ENCODE measurements at regions not wholly inside any gene's neighbourhood (a gene's known extent, or its start where the extent isn't known, plus 50 kb on each side); places are given as distances from the start of the nearest gene placed in this dataset.

DNA sequence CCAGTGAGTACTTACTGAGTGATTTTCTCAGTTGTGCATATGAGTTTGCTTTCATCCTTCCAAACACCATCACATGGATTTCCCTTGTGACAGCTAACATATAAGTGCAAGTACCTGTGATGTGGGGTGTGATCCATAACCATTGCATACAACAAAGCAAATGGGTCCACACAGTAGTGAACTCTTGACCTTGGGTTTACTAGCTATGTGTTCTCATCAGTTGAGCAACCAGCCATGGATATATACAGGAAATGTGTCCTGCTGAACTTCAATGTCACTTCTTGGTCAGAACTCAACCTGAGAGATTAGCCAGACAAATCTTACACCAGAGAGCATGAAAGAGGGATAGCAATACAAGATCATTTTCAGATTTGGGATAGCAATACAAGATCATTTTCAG lies 420.9 kb upstream of the KCNH7 start:
- TF ChIP-seq CTCF (IDR thresholded peaks at IDR 0.05) (no peak), POLR2A (IDR thresholded peaks at IDR 0.05) (no peak)
